Osteoblast (primary cell): ENCODE measurements at regions not wholly inside any gene's neighbourhood (a gene's known extent, or its start where the extent isn't known, plus 50 kb on each side); places are given as distances from the start of the nearest gene placed in this dataset.

Experiments
- DNase-seq: peaks from one replicate; pipeline ENCODE4 v3.0.0; 2011; ENCODE audit warnings: low spot score, mixed read lengths; ENCODE audit not compliant: insufficient read length; ENCODE audit errors: missing footprints
- H2AFZ ChIP-seq: 2 replicates; pipeline ENCODE4 v1.6.0; 2011; ENCODE audit warnings: mild to moderate bottlenecking, low read length
- H3K27ac ChIP-seq: 2 replicates; pipeline ENCODE4 v1.5.1; 2011; ENCODE audit warnings: mild to moderate bottlenecking, low read depth, low read length, moderate library complexity
- H3K27me3 ChIP-seq: 2 replicates; pipeline ENCODE4 v1.6.0; 2012; ENCODE audit warnings: mild to moderate bottlenecking, control low read depth, inconsistent platforms, low read length, moderate library complexity; ENCODE audit not compliant: insufficient read depth
- H3K36me3 ChIP-seq: 2 replicates; pipeline ENCODE4 v1.5.1; 2011; ENCODE audit warnings: mild to moderate bottlenecking, low read length, control low read depth, moderate library complexity; ENCODE audit not compliant: insufficient read depth
- H3K4me1 ChIP-seq: 2 replicates; pipeline ENCODE4 v1.5.1; 2011; ENCODE audit warnings: mild to moderate bottlenecking, low read length, control low read depth, moderate library complexity; ENCODE audit not compliant: insufficient read depth
- H3K4me2 ChIP-seq: 2 replicates; pipeline ENCODE4 v1.6.0; 2011; ENCODE audit warnings: mild to moderate bottlenecking, low read length; ENCODE audit not compliant: insufficient read depth
- H3K4me3 ChIP-seq: fragments of 200-600 bp; sonication (generic); 3 replicates; pipeline ENCODE4 v1.5.1; 2012; ENCODE audit warnings: mild to moderate bottlenecking, low read length, inconsistent platforms; ENCODE audit not compliant: insufficient read depth
- H3K79me2 ChIP-seq: 2 replicates; pipeline ENCODE4 v1.6.0; 2012; ENCODE audit warnings: mild to moderate bottlenecking, low read length, control low read depth, inconsistent platforms; ENCODE audit not compliant: insufficient read depth
- H3K9me3 ChIP-seq: 2 replicates; pipeline ENCODE4 v1.5.1; 2011; ENCODE audit warnings: low read depth, low read length, control low read depth
- H4K20me1 ChIP-seq: 2 replicates; pipeline ENCODE4 v1.6.0; 2012; ENCODE audit warnings: mild to moderate bottlenecking, low read length, control low read depth; ENCODE audit not compliant: insufficient read depth
- CTCF ChIP-seq: IDR thresholded peaks from 2 replicates; pipeline ENCODE4 v1.5.1; 2011; ENCODE audit warnings: mild to moderate bottlenecking, low read depth, low read length, moderate library complexity; ENCODE audit errors: extremely low read depth

DNA sequence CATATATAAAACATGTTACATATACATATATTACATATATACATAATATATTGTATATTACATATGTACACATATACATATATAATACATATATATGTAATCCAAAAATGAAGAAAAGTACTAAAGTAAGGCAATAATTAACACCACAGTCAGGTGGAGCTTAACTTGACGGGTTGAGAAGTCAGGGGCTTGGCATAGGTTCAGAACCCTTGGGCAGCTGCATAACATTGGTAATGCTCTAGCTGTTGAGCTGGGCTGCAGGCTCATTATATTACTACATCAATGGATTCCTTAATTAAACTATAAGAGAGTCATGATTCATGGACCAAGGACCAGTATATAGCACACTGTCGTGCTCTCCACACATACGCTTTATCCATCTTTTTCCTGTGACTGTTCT is 435.2 kb upstream of the ADAMTS16 start:
- Histone ChIP-seq H3K9me3 (no peaks in the 10 kb centered on the region), H3K4me1 (no peaks in the 10 kb centered on the region), H3K27me3 (no peaks in the 10 kb centered on the region), H2AFZ (no peak overlapping the region), H3K4me3 (no peak overlapping the region), H3K27ac (no peak overlapping the region), H4K20me1 (no peaks in the 10 kb centered on the region), H3K79me2 (no peaks in the 10 kb centered on the region), H3K4me2 (no peak overlapping the region), H3K36me3 (no peaks in the 10 kb centered on the region)
- TF ChIP-seq CTCF, result no peak
- DNase-seq, result no peak

DNA sequence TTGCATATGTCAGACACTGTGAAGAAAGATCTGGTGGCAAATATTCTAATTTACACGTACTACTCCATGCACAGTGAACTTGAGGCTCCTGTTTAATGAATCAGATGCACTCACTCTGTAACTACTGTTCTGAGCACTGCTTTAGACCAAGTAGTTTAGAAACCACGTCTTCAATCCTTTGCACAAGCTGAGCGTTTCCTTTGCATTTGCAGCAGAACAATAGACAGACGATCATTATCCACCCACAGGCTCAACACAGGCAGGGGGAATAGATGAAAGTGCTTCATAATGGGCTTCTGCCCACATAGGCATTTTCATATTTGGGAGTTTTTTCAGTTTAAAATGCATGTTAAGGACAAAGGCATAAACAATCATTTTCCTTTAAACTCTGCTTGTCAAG is 423.3 kb upstream of the ADAMTS16 start:
- H3K36me3 ChIP-seq, result no peaks in the 10 kb centered on the region
- no peaks in the 10 kb centered on the region for H4K20me1 ChIP-seq
- H3K4me2 ChIP-seq, result no peak overlapping the region
- H3K9me3 ChIP-seq, result peaks cover 3% of the 10 kb centered on the region
- H3K4me3 ChIP-seq, result no peak overlapping the region
- H3K27ac ChIP-seq, result no peak overlapping the region
- DNase-seq, result no peak
- no peaks in the 10 kb centered on the region for H3K4me1 ChIP-seq
- no peaks in the 10 kb centered on the region for H3K79me2 ChIP-seq
- no peaks in the 10 kb centered on the region for H3K27me3 ChIP-seq
- H2AFZ ChIP-seq, result no peak overlapping the region
- TF ChIP-seq CTCF, result no peak

GRCh38 chr5:4717446-4717845 is 422.7 kb upstream of the ADAMTS16 start:
- Histone ChIP-seq H3K4me2 (no peak overlapping the region), H4K20me1 (no peaks in the 10 kb centered on the region), H3K36me3 (no peaks in the 10 kb centered on the region), H3K79me2 (no peaks in the 10 kb centered on the region), H3K9me3 (peaks cover 3% of the 10 kb centered on the region), H3K4me3 (no peak overlapping the region), H3K27me3 (no peaks in the 10 kb centered on the region), H2AFZ (no peak overlapping the region), H3K4me1 (no peaks in the 10 kb centered on the region), H3K27ac (no peak overlapping the region)
- DNase-seq, result no peak
- no peak for TF ChIP-seq CTCF

- DNase-seq, result no peak
- Histone ChIP-seq H2AFZ (no peak overlapping the region), H3K4me1 (no peaks in the 10 kb centered on the region), H4K20me1 (no peaks in the 10 kb centered on the region), H3K4me2 (no peak overlapping the region), H3K79me2 (no peaks in the 10 kb centered on the region), H3K36me3 (no peaks in the 10 kb centered on the region), H3K27ac (no peak overlapping the region), H3K27me3 (no peaks in the 10 kb centered on the region), H3K4me3 (no peak overlapping the region), H3K9me3 (peaks cover 3% of the 10 kb centered on the region)
- TF ChIP-seq CTCF, result no peak
Measured at GRCh38 chr5:4720831-4721230, 419.3 kb upstream of the ADAMTS16 start.
